MCF 10A (cell line): ENCODE measurements at regions not wholly inside any gene's neighbourhood (a gene's known extent, or its start where the extent isn't known, plus 50 kb on each side); places are given as distances from the start of the nearest gene placed in this dataset.

ENCODE experiments used
- BruUV-seq: library from RNA; stranded (reverse); fragments of 400-500 nt; replicated peaks from 2 replicates; lab custom pipeline; 2021; lab: Mats Ljungman, UMichigan
- CTCF ChIA-PET: fragments of 300-600 bp; sonication (Branson Sonifier 250); formaldehyde crosslinking; extraction: SDS; loops from one replicate; lab custom pipeline; 2021; ENCODE audit warnings: antibody characterized with exemption, inconsistent platforms; lab: Yijun Ruan, JAX
- POLR2A ChIA-PET: fragments of 300-600, 350-650 bp; sonication (Branson Sonifier 250); formaldehyde crosslinking; extraction: SDS; loops from one replicate; lab custom pipeline; 2020; ENCODE audit warnings: antibody characterized with exemption, inconsistent platforms; lab: Yijun Ruan, JAX
- DNase-seq: peaks from one replicate; pipeline ENCODE4 v3.0.0-alpha.2; 2018; ENCODE audit not compliant: unreplicated experiment
- H3K27ac Mint-ChIP-seq: one replicate; pipeline ENCODE4 v1.8.0; 2022; ENCODE audit warnings: mild to moderate bottlenecking, low read depth, mixed read lengths; ENCODE audit not compliant: unreplicated experiment
- H3K27me3 Mint-ChIP-seq: one replicate; pipeline ENCODE4 v1.8.0; 2022; ENCODE audit warnings: mixed read lengths; ENCODE audit not compliant: insufficient read depth, unreplicated experiment
- H3K36me3 Mint-ChIP-seq: one replicate; pipeline ENCODE4 v1.8.0; 2022; ENCODE audit warnings: mild to moderate bottlenecking, moderate library complexity, mixed read lengths; ENCODE audit not compliant: insufficient read depth, unreplicated experiment
- H3K4me1 Mint-ChIP-seq: one replicate; pipeline ENCODE4 v1.8.0; 2022; ENCODE audit warnings: mixed read lengths; ENCODE audit not compliant: insufficient read depth, unreplicated experiment
- H3K4me3 Mint-ChIP-seq: one replicate; pipeline ENCODE4 v1.8.0; 2022; ENCODE audit warnings: mild to moderate bottlenecking, moderate library complexity, mixed read lengths; ENCODE audit not compliant: unreplicated experiment
- H3K9me3 Mint-ChIP-seq: one replicate; pipeline ENCODE4 v1.8.0; 2022; ENCODE audit warnings: mixed read lengths; ENCODE audit not compliant: unreplicated experiment
- CTCF ChIP-seq: fragments of 200-600 bp; IDR thresholded peaks from one replicate; pipeline ENCODE4 v1.8.0; 2022; ENCODE audit warnings: antibody characterized with exemption, mild to moderate bottlenecking; ENCODE audit not compliant: unreplicated experiment
- intact Hi-C: fragments of 100-400 bp; cut with micrococcal nuclease; formaldehyde crosslinking; loops from 2 replicates; pipeline ENCODE4 v1.14.1; 2022

- H3K27ac Mint-ChIP-seq: no peak overlapping the region
- no peaks in the 10 kb centered on the region for H3K36me3 Mint-ChIP-seq
- no peak for TF ChIP-seq CTCF
- ChIA-PET CTCF (no interaction called here), POLR2A (no interaction called here)
- no peak overlapping the region for H3K4me3 Mint-ChIP-seq
- BruUV-seq: no TSS peak
- DNase-seq: no peak
- peaks cover 11% of the 10 kb centered on the region for H3K27me3 Mint-ChIP-seq
- peaks cover 3% of the 10 kb centered on the region for H3K9me3 Mint-ChIP-seq
- H3K4me1 Mint-ChIP-seq: peaks cover 11% of the 10 kb centered on the region
- intact Hi-C loops: no loop called here
Observed at GRCh38 chr5:62168506-62169281, 137.3 kb upstream of the KIF2A start.

GRCh38 chr5:62178258-62178657 lies 127.7 kb upstream of the KIF2A start:
- no peak overlapping the region for H3K27ac Mint-ChIP-seq
- no peak for TF ChIP-seq CTCF
- intact Hi-C loops: no loop called here
- CTCF ChIA-PET: interaction anchor here (0.6 kb wide), 1 partner anchor 24 kb away, joined by 3 read pairs; no protein-coding TSS in a partner anchor
- DNase-seq: peak; percentile 60
- H3K4me3 Mint-ChIP-seq: no peak overlapping the region
- peaks cover 10% of the 10 kb centered on the region for H3K27me3 Mint-ChIP-seq
- peaks cover 8% of the 10 kb centered on the region for H3K4me1 Mint-ChIP-seq
- no peaks in the 10 kb centered on the region for H3K36me3 Mint-ChIP-seq
- no TSS peak for BruUV-seq
- H3K9me3 Mint-ChIP-seq: no peaks in the 10 kb centered on the region
- POLR2A ChIA-PET: no interaction called here

- no peak for DNase-seq
- intact Hi-C loops: no loop called here
- Mint-ChIP-seq H3K9me3 (no peaks in the 10 kb centered on the region), H3K36me3 (no peaks in the 10 kb centered on the region), H3K4me3 (no peak overlapping the region), H3K27ac (no peak overlapping the region), H3K4me1 (peaks cover 8% of the 10 kb centered on the region), H3K27me3 (peaks cover 30% of the 10 kb centered on the region)
- ChIA-PET POLR2A (no interaction called here), CTCF (interaction anchor here (0.6 to 0.9 kb wide), 2 partner anchors 9 to 169 kb away, joined by 3 read pairs; no protein-coding TSS in a partner anchor)
- no peak for TF ChIP-seq CTCF
- no TSS peak for BruUV-seq
Observed at GRCh38 chr5:62182802-62183201, 123.2 kb upstream of the KIF2A start.

GRCh38 chr5:62183727-62184126 lies 122.3 kb upstream of the KIF2A start:
- Mint-ChIP-seq H3K9me3 (no peaks in the 10 kb centered on the region), H3K4me3 (no peak overlapping the region), H3K27me3 (peaks cover 33% of the 10 kb centered on the region), H3K27ac (no peak overlapping the region), H3K4me1 (peaks cover under 1% of the 10 kb centered on the region), H3K36me3 (no peaks in the 10 kb centered on the region)
- ChIA-PET CTCF (interaction anchor here (0.9 kb wide), 1 partner anchor 10 kb away, joined by 3 read pairs; no protein-coding TSS in a partner anchor), POLR2A (no interaction called here)
- intact Hi-C loops: no loop called here
- no peak for DNase-seq
- no TSS peak for BruUV-seq
- TF ChIP-seq CTCF: no peak
